Neural cell (in vitro differentiated cells): ENCODE measurements at regions not wholly inside any gene's neighbourhood (a gene's known extent, or its start where the extent isn't known, plus 50 kb on each side); places are given as distances from the start of the nearest gene placed in this dataset.

ENCODE experiments used
- CTCF ChIP-seq: fragments of 450-650 bp; IDR thresholded peaks from 2 replicates; pipeline ENCODE4 v1.5.1; 2014; ENCODE audit warnings: antibody characterized with exemption, mild to moderate bottlenecking, moderate library complexity; ENCODE audit not compliant: poor library complexity, severe bottlenecking
- EP300 ChIP-seq: fragments of 450-650 bp; conservative IDR thresholded peaks from 2 replicates; pipeline ENCODE4 v1.6.1; 2014; ENCODE audit warnings: antibody characterized with exemption, mild to moderate bottlenecking, moderate library complexity; ENCODE audit not compliant: poor library complexity, severe bottlenecking
- MXI1 ChIP-seq: fragments of 450-650 bp; conservative IDR thresholded peaks from 2 replicates; pipeline ENCODE4 v1.6.1; 2014; ENCODE audit warnings: antibody characterized with exemption, mild to moderate bottlenecking; ENCODE audit not compliant: poor library complexity, severe bottlenecking
- POLR2AphosphoS5 ChIP-seq: IDR thresholded peaks from 2 replicates; pipeline ENCODE4 v1.6.1; 2012
- TF ChIP-seq, protein P1 (sequence below): IDR thresholded peaks from 2 replicates; pipeline ENCODE4 v1.6.1; 2012; ENCODE audit warnings: borderline replicate concordance

- TF ChIP-seq EP300 (no peak), POLR2AphosphoS5 (no peak), CTCF (no peak), MXI1 (no peak)
- TF ChIP-seq, protein P1, sequence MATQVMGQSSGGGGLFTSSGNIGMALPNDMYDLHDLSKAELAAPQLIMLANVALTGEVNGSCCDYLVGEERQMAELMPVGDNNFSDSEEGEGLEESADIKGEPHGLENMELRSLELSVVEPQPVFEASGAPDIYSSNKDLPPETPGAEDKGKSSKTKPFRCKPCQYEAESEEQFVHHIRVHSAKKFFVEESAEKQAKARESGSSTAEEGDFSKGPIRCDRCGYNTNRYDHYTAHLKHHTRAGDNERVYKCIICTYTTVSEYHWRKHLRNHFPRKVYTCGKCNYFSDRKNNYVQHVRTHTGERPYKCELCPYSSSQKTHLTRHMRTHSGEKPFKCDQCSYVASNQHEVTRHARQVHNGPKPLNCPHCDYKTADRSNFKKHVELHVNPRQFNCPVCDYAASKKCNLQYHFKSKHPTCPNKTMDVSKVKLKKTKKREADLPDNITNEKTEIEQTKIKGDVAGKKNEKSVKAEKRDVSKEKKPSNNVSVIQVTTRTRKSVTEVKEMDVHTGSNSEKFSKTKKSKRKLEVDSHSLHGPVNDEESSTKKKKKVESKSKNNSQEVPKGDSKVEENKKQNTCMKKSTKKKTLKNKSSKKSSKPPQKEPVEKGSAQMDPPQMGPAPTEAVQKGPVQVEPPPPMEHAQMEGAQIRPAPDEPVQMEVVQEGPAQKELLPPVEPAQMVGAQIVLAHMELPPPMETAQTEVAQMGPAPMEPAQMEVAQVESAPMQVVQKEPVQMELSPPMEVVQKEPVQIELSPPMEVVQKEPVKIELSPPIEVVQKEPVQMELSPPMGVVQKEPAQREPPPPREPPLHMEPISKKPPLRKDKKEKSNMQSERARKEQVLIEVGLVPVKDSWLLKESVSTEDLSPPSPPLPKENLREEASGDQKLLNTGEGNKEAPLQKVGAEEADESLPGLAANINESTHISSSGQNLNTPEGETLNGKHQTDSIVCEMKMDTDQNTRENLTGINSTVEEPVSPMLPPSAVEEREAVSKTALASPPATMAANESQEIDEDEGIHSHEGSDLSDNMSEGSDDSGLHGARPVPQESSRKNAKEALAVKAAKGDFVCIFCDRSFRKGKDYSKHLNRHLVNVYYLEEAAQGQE: no peak
Observed at GRCh38 chr6:132961610-132962009, 147.2 kb downstream of the RPS12 start.
